ENCODE measurements at regions not wholly inside any gene's neighbourhood (a gene's known extent, or its start where the extent isn't known, plus 50 kb on each side); places are given as distances from the start of the nearest gene placed in this dataset.

DNA sequence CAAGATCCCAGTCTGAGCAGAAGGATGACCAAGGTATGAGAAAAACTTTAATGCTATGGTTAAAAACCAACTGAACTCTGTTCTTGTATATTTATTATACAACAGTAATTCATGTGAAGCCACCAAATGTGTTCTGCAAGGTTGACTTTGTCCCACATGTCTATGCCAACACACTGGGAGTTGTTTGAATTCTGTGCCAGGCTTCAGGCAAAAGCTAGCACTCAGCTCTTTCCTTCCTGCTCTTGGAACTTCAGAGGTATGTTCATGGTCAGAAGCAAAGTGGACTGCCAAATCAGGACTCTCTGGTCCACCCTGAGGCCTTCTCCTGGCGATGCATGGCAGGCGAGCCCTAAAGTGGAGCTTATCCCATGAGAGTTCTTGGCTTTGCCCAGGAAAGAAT is 205.6 kb upstream of the AR start:
- no peak overlapping the region for H3K4ac ChIP-seq (ENCODE audit: low read depth, low read length)
- no peak overlapping the region for H2BK15ac ChIP-seq (ENCODE audit: low read depth, low read length)
- H3T11ph ChIP-seq (ENCODE audit: low read length), result no peak overlapping the region
- Mint-ChIP-seq H3K36me3 (ENCODE audit: insufficient read depth in 1 of 3, low read depth in 3 of 3) (peaks cover 0 to 3% (median 0%) of the 10 kb centered on the region in 3 experiments; a peak in 2 of 7 replicates), H3K9me3 (peaks cover 65 to 71% of the 10 kb centered on the region in 2 experiments), H3K27ac (no peak overlapping the region), H3K4me1 (no peaks in the 10 kb centered on the region), H3K4me3 (no peak overlapping the region), H3K27me3 (ENCODE audit: low read depth) (no peaks in the 10 kb centered on the region; the same call in 1 of the 2 replicates)
- H4K8ac ChIP-seq (replicated peaks; ENCODE audit: insufficient read length, low read depth, low read length), result no peak overlapping the region
- H2AFZ ChIP-seq (ENCODE audit: low read length), result no peak overlapping the region
- H3K9ac ChIP-seq (ENCODE audit: extremely low read depth, insufficient read length, low read length), result no peak overlapping the region
- H2BK12ac ChIP-seq (ENCODE audit: insufficient read length, low read depth, low read length), result no peak overlapping the region
- H2AK5ac ChIP-seq (ENCODE audit: insufficient read length, low read length), result no peak overlapping the region
- no peak overlapping the region for H2BK5ac ChIP-seq (ENCODE audit: insufficient read length, low read length)
- H4K20me1 ChIP-seq (ENCODE audit: control insufficient read depth, insufficient read depth, insufficient read length), result no peaks in the 10 kb centered on the region
- H3K4me1 ChIP-seq (ENCODE audit: insufficient read depth, low read length), result no peaks in the 10 kb centered on the region
- H3K23ac ChIP-seq (ENCODE audit: insufficient read length, low read depth, low read length), result no peak overlapping the region
- H2BK20ac ChIP-seq (ENCODE audit: low read depth, low read length, poor library complexity, severe bottlenecking), result no peak overlapping the region
- no peaks in the 10 kb centered on the region for H3K23me2 ChIP-seq (ENCODE audit: insufficient read length, low read depth, low read length, poor library complexity, severe bottlenecking)
- H3K9me3 ChIP-seq (ENCODE audit: control insufficient read depth, low read depth, low read length), result peaks cover 53% of the 10 kb centered on the region
- no peak overlapping the region for H3K14ac ChIP-seq (ENCODE audit: insufficient read depth, low read length)
- H3K27ac ChIP-seq (ENCODE audit: insufficient read length, low read depth, low read length), result no peak overlapping the region
- TF ChIP-seq, protein P1, sequence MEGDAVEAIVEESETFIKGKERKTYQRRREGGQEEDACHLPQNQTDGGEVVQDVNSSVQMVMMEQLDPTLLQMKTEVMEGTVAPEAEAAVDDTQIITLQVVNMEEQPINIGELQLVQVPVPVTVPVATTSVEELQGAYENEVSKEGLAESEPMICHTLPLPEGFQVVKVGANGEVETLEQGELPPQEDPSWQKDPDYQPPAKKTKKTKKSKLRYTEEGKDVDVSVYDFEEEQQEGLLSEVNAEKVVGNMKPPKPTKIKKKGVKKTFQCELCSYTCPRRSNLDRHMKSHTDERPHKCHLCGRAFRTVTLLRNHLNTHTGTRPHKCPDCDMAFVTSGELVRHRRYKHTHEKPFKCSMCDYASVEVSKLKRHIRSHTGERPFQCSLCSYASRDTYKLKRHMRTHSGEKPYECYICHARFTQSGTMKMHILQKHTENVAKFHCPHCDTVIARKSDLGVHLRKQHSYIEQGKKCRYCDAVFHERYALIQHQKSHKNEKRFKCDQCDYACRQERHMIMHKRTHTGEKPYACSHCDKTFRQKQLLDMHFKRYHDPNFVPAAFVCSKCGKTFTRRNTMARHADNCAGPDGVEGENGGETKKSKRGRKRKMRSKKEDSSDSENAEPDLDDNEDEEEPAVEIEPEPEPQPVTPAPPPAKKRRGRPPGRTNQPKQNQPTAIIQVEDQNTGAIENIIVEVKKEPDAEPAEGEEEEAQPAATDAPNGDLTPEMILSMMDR (conservative IDR thresholded peaks at IDR 0.05), result no peak
- no peak overlapping the region for H4K5ac ChIP-seq (ENCODE audit: insufficient read length, low read depth, low read length)
- no peaks in the 10 kb centered on the region for H3K79me2 ChIP-seq (ENCODE audit: insufficient read depth, low read length)
- H4K91ac ChIP-seq (ENCODE audit: insufficient read length, low read depth, low read length), result no peak overlapping the region
- WGBS (ENCODE audit: extremely low coverage, insufficient read length, low lambda C conversion rate), result no CpG with 5 or more reads among the region's 2 CpGs
- H3K56ac ChIP-seq (ENCODE audit: insufficient read length, low read depth, low read length), result no peak overlapping the region
- no peaks in the 10 kb centered on the region for H3K79me1 ChIP-seq (ENCODE audit: insufficient read depth, low read depth, low read length, poor library complexity, severe bottlenecking)
- no peak overlapping the region for H2BK120ac ChIP-seq (ENCODE audit: low read depth, low read length, poor library complexity, severe bottlenecking)
- no peak overlapping the region for H3K4me2 ChIP-seq (ENCODE audit: insufficient read depth, insufficient read length, low read length)
- no peaks in the 10 kb centered on the region for H3K27me3 ChIP-seq (ENCODE audit: insufficient read depth, low read length)
- H3K18ac ChIP-seq (ENCODE audit: insufficient read length, low read depth, low read length), result no peak overlapping the region
- DNase-seq, result no peak

Measured in H9 (cell line).